GM12865 (cell line): ENCODE measurements at regions not wholly inside any gene's neighbourhood (a gene's known extent, or its start where the extent isn't known, plus 50 kb on each side); places are given as distances from the start of the nearest gene placed in this dataset.

ENCODE experiments used
- DNase-seq: peaks from one replicate; pipeline ENCODE4 v3.0.0; 2010; ENCODE audit warnings: low read depth
- H3K4me3 ChIP-seq: 2 replicates; pipeline ENCODE4 v1.5.1; 2011; ENCODE audit warnings: mild to moderate bottlenecking, low read depth, low read length, control low read depth
- TF ChIP-seq, protein P1 (sequence below): IDR thresholded peaks from 2 replicates; pipeline ENCODE4 v1.5.1; 2011; ENCODE audit warnings: low read length, control low read depth, low read depth, inconsistent platforms; ENCODE audit not compliant: insufficient read depth; ENCODE audit errors: missing control alignments

GRCh38 chr5:154620411-154620810 is 134.8 kb upstream of the LARP1 start:
- TF ChIP-seq, protein P1, sequence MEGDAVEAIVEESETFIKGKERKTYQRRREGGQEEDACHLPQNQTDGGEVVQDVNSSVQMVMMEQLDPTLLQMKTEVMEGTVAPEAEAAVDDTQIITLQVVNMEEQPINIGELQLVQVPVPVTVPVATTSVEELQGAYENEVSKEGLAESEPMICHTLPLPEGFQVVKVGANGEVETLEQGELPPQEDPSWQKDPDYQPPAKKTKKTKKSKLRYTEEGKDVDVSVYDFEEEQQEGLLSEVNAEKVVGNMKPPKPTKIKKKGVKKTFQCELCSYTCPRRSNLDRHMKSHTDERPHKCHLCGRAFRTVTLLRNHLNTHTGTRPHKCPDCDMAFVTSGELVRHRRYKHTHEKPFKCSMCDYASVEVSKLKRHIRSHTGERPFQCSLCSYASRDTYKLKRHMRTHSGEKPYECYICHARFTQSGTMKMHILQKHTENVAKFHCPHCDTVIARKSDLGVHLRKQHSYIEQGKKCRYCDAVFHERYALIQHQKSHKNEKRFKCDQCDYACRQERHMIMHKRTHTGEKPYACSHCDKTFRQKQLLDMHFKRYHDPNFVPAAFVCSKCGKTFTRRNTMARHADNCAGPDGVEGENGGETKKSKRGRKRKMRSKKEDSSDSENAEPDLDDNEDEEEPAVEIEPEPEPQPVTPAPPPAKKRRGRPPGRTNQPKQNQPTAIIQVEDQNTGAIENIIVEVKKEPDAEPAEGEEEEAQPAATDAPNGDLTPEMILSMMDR = no peak
- no peak overlapping the region for H3K4me3 ChIP-seq
- no peak for DNase-seq

- TF ChIP-seq, protein P1 = no peak
- no peak for DNase-seq
- H3K4me3 ChIP-seq = no peak overlapping the region
These were observed 136.5 kb upstream of the LARP1 start for GRCh38 chr5:154618696-154619095.

DNA sequence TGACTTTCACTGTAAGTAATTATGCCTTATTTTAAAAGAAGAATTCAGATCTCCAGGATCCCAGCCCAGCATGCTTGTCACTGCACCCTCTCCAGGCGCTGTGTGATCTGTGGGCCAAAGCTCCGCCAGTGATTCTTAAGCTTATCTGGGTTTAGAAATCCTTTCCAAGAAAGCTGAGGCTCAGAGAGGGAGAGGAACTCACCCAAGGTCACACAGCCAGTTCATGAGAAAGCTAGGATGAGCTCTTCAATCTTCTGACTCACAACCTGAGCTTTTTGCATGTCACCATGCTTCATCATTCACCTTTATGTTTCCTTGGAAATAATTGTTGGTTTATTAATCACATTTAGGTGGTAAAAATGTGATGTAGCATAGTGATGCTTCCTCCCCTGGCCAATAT is 136.6 kb upstream of the HAND1 start:
- no peak overlapping the region for H3K4me3 ChIP-seq
- TF ChIP-seq, protein P1 = no peak
- no peak for DNase-seq

DNA sequence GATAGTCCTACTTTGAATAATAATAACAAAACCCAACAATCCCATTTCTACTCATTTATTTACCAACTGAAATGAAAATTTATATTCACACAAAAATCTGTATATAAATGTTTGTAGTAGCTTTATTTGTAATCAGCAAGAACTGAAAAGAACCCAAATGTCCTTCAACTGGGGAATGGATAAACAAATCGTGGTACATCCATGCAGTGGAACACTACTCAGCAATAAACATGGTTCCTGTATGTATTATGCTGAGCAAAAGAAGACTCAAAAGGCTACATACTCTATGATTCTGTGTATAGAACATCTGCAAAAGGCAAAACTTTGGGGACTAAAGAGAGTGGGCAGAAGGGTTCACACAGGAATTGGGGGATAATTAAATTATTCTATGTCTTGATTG is 136.1 kb upstream of the HAND1 start:
- TF ChIP-seq, protein P1 = no peak
- no peak overlapping the region for H3K4me3 ChIP-seq
- DNase-seq = no peak

DNA sequence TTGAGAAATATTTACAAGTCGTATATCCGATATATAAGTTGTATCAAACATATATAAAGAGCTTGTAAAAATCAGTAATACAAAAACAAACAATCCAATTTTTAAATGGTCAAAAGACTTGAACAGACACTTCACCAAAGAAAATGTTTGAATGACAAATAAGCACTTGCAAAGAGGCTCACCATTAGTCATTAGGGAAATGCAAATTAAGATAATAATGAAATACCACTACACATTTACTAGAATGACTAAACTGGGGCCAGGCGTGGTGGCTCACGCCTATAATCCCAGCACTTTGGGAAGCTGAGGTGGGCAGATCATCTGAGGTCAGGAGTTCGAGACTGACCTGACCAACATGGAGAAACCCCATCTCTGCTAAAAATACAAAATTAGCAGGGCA is 134.6 kb upstream of the HAND1 start:
- TF ChIP-seq, protein P1 = no peak
- no peak for DNase-seq
- H3K4me3 ChIP-seq = no peak overlapping the region

- TF ChIP-seq, protein P1 = no peak
- peak; percentile 21 for DNase-seq
- peak overlapping the region; percentile 35 for H3K4me3 ChIP-seq
These were observed 133.3 kb upstream of the HAND1 start for GRCh38 chr5:154611341-154611767.

- H3K4me3 ChIP-seq = peak overlapping the region; percentile 35
- DNase-seq = peak; percentile 91
- TF ChIP-seq, protein P1 = peak; percentile 99
These were observed 132.5 kb upstream of the HAND1 start for GRCh38 chr5:154610321-154611154.
